HCT116 (cell line): ENCODE measurements at regions not wholly inside any gene's neighbourhood (a gene's known extent, or its start where the extent isn't known, plus 50 kb on each side); places are given as distances from the start of the nearest gene placed in this dataset.

Source experiments
- ATAC-seq: fragments of 200-7000 bp; cut with Tn5 transposase; 2 replicates; pipeline ENCODE4 v1.9.1; 2020; ENCODE audit warnings: mild to moderate bottlenecking, moderate library complexity
- BruUV-seq: library from RNA; stranded (reverse); fragments of 400-500 nt; replicated peaks from 2 replicates; lab custom pipeline; 2021; lab: Mats Ljungman, UMichigan
- CTCF ChIA-PET: fragments of 300-600 bp; sonication (Branson Sonifier 250); formaldehyde crosslinking; loops from one replicate; lab custom pipeline; 2021; ENCODE audit warnings: antibody characterized with exemption; lab: Charles Lee
- POLR2A ChIA-PET: fragments of 300-600, 350-600 bp; sonication (Branson Sonifier 250); formaldehyde crosslinking; loops from one replicate; lab custom pipeline; 2021; ENCODE audit warnings: antibody characterized with exemption; lab: Charles Lee
- RAD21 ChIA-PET, 2 experiments: fragments of 300-600 bp; sonication (Branson Sonifier 250); formaldehyde crosslinking; loops; one replicate each; lab custom pipeline; 2023; ENCODE audit warnings: low total read pairs in 2 of 2; ENCODE audit not compliant: uncharacterized antibody in 2 of 2, unreplicated experiment in 2 of 2, low non-redundant PET in 1 of 2; lab: Charles Lee
- DNase-seq: peaks from one replicate; pipeline ENCODE4 v3.0.0-alpha.2; 2010; ENCODE audit warnings: low read depth, low spot score
- H2AFZ ChIP-seq: fragments of 200-600 bp; shearing (Covaris generic), sonication (generic); 2 replicates; pipeline ENCODE4 v1.6.1; 2017; ENCODE audit warnings: low read depth, mixed run types, mixed read lengths, antibody characterized with exemption, low read length; ENCODE audit not compliant: poor library complexity, severe bottlenecking
- H3K27ac ChIP-seq: 2 replicates; pipeline ENCODE4 v1.5.1; 2012; ENCODE audit warnings: low read depth, low read length
- H3K27me3 ChIP-seq: fragments of 200-600 bp; sonication (generic); 2 replicates; pipeline ENCODE4 v1.6.1; 2016; ENCODE audit warnings: mixed run types, low read length, mixed read lengths; ENCODE audit not compliant: insufficient read depth
- H3K36me3 ChIP-seq, 2 experiments: fragments of 200-500 bp in 1 of 2; fragments of 200-600 bp in 1 of 2; sonication (Bioruptor generic) in 1 of 2; sonication (generic) in 1 of 2; 2 replicates each; pipeline versions ENCODE4 v1.5.1 to v1.6.1; 2014 to 2016; ENCODE audit warnings: low read length in 2 of 2, inconsistent platforms in 1 of 2, mixed read lengths in 1 of 2, mixed run types in 1 of 2; ENCODE audit not compliant: insufficient read depth in 2 of 2, control insufficient read depth in 1 of 2
- H3K4me1 ChIP-seq, 2 experiments: fragments of 200-600 bp in 1 of 2; sonication (generic) in 1 of 2; 2 replicates each; pipeline versions ENCODE4 v1.5.1 to v1.6.1; 2012 to 2017; ENCODE audit warnings: low read length in 2 of 2, inconsistent platforms in 1 of 2, mild to moderate bottlenecking in 1 of 2, mixed read lengths in 1 of 2, mixed run types in 1 of 2, moderate library complexity in 1 of 2; ENCODE audit not compliant: insufficient read depth in 2 of 2, control insufficient read depth in 1 of 2
- H3K4me2 ChIP-seq: fragments of 200-600 bp; sonication (generic); 2 replicates; pipeline ENCODE4 v1.6.1; 2017; ENCODE audit warnings: mixed run types, low read length, mixed read lengths
- H3K4me3 ChIP-seq, 2 experiments: fragments of 200-600 bp in 1 of 2; sonication (generic) in 1 of 2; replicated peaks in 1 of 2; 2 replicates each; pipeline ENCODE4 v1.5.1; 2011 to 2016; ENCODE audit warnings: low read length in 2 of 2, control low read depth in 1 of 2, low read depth in 1 of 2, mild to moderate bottlenecking in 1 of 2, mixed read lengths in 1 of 2, mixed run types in 1 of 2
- H3K79me2 ChIP-seq: fragments of 200-600 bp; sonication (generic); 2 replicates; pipeline ENCODE4 v1.6.1; 2017; ENCODE audit warnings: mild to moderate bottlenecking, mixed run types, low read length, moderate library complexity, mixed read lengths; ENCODE audit not compliant: insufficient read depth
- H3K9ac ChIP-seq: fragments of 200-600 bp; sonication (generic); 2 replicates; pipeline ENCODE4 v1.6.1; 2016; ENCODE audit warnings: low read length, mixed read lengths
- H3K9me2 ChIP-seq: fragments of 200-600 bp; sonication (generic), shearing (Covaris generic); 2 replicates; pipeline ENCODE4 v1.6.1; 2017; ENCODE audit warnings: mixed run types, mild to moderate bottlenecking, moderate library complexity; ENCODE audit not compliant: insufficient read depth
- H3K9me3 ChIP-seq, 2 experiments: fragments of 200-500 bp in 1 of 2; fragments of 200-600 bp in 1 of 2; sonication (Bioruptor generic) in 1 of 2; sonication (generic) in 1 of 2; 2 replicates each; pipeline ENCODE4 v1.6.1; 2014 to 2017; ENCODE audit warnings: low read length in 2 of 2, mixed read lengths in 2 of 2, inconsistent platforms in 1 of 2, low read depth in 1 of 2, mild to moderate bottlenecking in 1 of 2, mixed run types in 1 of 2, moderate library complexity in 1 of 2; ENCODE audit not compliant: control insufficient read depth in 1 of 2, insufficient read depth in 1 of 2
- H4K20me1 ChIP-seq: fragments of 200-600 bp; sonication (generic), shearing (Covaris generic); 2 replicates; pipeline ENCODE4 v1.6.1; 2017; ENCODE audit warnings: mixed run types, mild to moderate bottlenecking, moderate library complexity; ENCODE audit not compliant: insufficient read depth
- CEBPB ChIP-seq: IDR thresholded peaks from 2 replicates; pipeline ENCODE4 v1.6.1; 2012; ENCODE audit warnings: low read depth
- EZH2 ChIP-seq: fragments of 200-600 bp; sonication (generic); IDR thresholded peaks from 2 replicates; pipeline ENCODE4 v1.6.1; 2017; ENCODE audit warnings: antibody characterized with exemption, mixed run types
- JUND ChIP-seq: IDR thresholded peaks from 2 replicates; pipeline ENCODE4 v1.6.1; 2012
- POLR2AphosphoS5 ChIP-seq: IDR thresholded peaks from 2 replicates; pipeline ENCODE4 v1.6.1; 2011; ENCODE audit warnings: mild to moderate bottlenecking, low read depth, low read length, moderate library complexity
- REST ChIP-seq: IDR thresholded peaks from 2 replicates; pipeline ENCODE4 v1.6.1; 2012; ENCODE audit warnings: low read depth
- SP1 ChIP-seq: IDR thresholded peaks from 2 replicates; pipeline ENCODE4 v1.6.1; 2012; ENCODE audit warnings: low read depth
- SRF ChIP-seq: IDR thresholded peaks from 2 replicates; pipeline ENCODE4 v1.6.1; 2012; ENCODE audit warnings: low read depth
- TCF7L2 ChIP-seq: IDR thresholded peaks from 2 replicates; pipeline ENCODE4 v1.7.0; 2011; ENCODE audit warnings: borderline replicate concordance, inconsistent platforms; ENCODE audit not compliant: insufficient read depth, insufficient read length; ENCODE audit errors: extremely low read depth
- ZFX ChIP-seq: fragments of 450-650 bp; IDR thresholded peaks from 2 replicates; pipeline ENCODE4 v1.6.1; 2017
- intact Hi-C: fragments of 100-400 bp; cut with micrococcal nuclease; formaldehyde crosslinking; loops from 2 replicates; pipeline ENCODE4 v1.10.0; 2022

- no TSS peak for BruUV-seq
- ATAC-seq = no peak
- DNase-seq = no peak
- H3K9me2 ChIP-seq = no peaks in the 10 kb centered on the region
- intact Hi-C loops = no loop called here
- no peaks in the 10 kb centered on the region for H3K79me2 ChIP-seq
- H3K4me2 ChIP-seq = no peak overlapping the region
- H3K27me3 ChIP-seq = no peaks in the 10 kb centered on the region
- H3K4me1 ChIP-seq = no peaks in the 10 kb centered on the region
- POLR2A ChIA-PET = no interaction called here
- H3K4me3 ChIP-seq = no peak overlapping the region
- no peak overlapping the region for H3K9ac ChIP-seq
- H2AFZ ChIP-seq = no peak overlapping the region
- RAD21 ChIA-PET = no interaction called here
- no peaks in the 10 kb centered on the region for H4K20me1 ChIP-seq
- H3K36me3 ChIP-seq = no peaks in the 10 kb centered on the region
- no peak overlapping the region for H3K27ac ChIP-seq
- peaks cover 0 to 19% of the 10 kb centered on the region in 2 experiments; a peak in 1 of 4 replicates for H3K9me3 ChIP-seq
- CTCF ChIA-PET = no interaction called here
- TF ChIP-seq SP1 = no peak
- TF ChIP-seq REST = no peak
- no peak for TF ChIP-seq EZH2
- TF ChIP-seq CEBPB = no peak
- TF ChIP-seq TCF7L2 = no peak
- TF ChIP-seq POLR2AphosphoS5 = no peak
- no peak for TF ChIP-seq JUND
- no peak for TF ChIP-seq ZFX
- no peak for TF ChIP-seq SRF
Measured at GRCh38 chr4:57575426-57575825, 465.2 kb upstream of the IGFBP7 start.
